ENCODE measurements at regions not wholly inside any gene's neighbourhood (a gene's known extent, or its start where the extent isn't known, plus 50 kb on each side); places are given as distances from the start of the nearest gene placed in this dataset.
A peak's percentile ranks its signal among the peaks of the same experiment; 100 is the strongest.
"Not testable (repeated sequence)": the region's sequence is repeated elsewhere in the genome, so short reads cannot be mapped to it uniquely, and the experiment has no call there.

GRCh38 chr6:43934803-43935602 lies 165.0 kb downstream of the VEGFA start:
- no peak for DNase-seq (ENCODE audit: low spot score)

GRCh38 chr6:43934183-43934802 lies 164.3 kb downstream of the VEGFA start:
- DNase-seq (ENCODE audit: low spot score): no peak

GRCh38 chr6:43933148-43933885 lies 163.3 kb downstream of the VEGFA start:
- DNase-seq (ENCODE audit: low spot score): no peak

GRCh38 chr6:43932259-43933147 lies 162.5 kb downstream of the VEGFA start:
- DNase-seq (ENCODE audit: low spot score): no peak

GRCh38 chr6:43931201-43931600 lies 161.2 kb downstream of the VEGFA start:
- DNase-seq (ENCODE audit: low spot score): no peak

GRCh38 chr6:43930440-43931154 lies 160.6 kb downstream of the VEGFA start:
- DNase-seq (ENCODE audit: low spot score): no peak

GRCh38 chr6:43929511-43929910 lies 159.5 kb downstream of the VEGFA start:
- DNase-seq (ENCODE audit: low spot score): no peak

GRCh38 chr6:43927532-43928210 lies 157.7 kb downstream of the VEGFA start:
- no peak for DNase-seq (ENCODE audit: low spot score)

- DNase-seq (ENCODE audit: low spot score): no peak
Measured at GRCh38 chr6:43926634-43927531, 156.9 kb downstream of the VEGFA start.

GRCh38 chr6:43925636-43926139 lies 155.7 kb downstream of the VEGFA start:
- not testable (repeated sequence) for DNase-seq (ENCODE audit: low spot score)

GRCh38 chr6:43924222-43924702 lies 154.3 kb downstream of the VEGFA start:
- DNase-seq (ENCODE audit: low spot score): peak; percentile 33

- no peak for DNase-seq (ENCODE audit: low spot score)
Measured at GRCh38 chr6:43923376-43924221, 153.6 kb downstream of the VEGFA start.

- no peak for DNase-seq (ENCODE audit: low spot score)
Measured at GRCh38 chr6:43922426-43923375, 152.7 kb downstream of the VEGFA start.

GRCh38 chr6:43921548-43922425 lies 151.8 kb downstream of the VEGFA start:
- DNase-seq (ENCODE audit: low spot score): no peak

- DNase-seq (ENCODE audit: low spot score): no peak
Measured at GRCh38 chr6:43921039-43921438, 151.0 kb downstream of the VEGFA start.

GRCh38 chr6:43919774-43920173 lies 149.8 kb downstream of the VEGFA start:
- DNase-seq (ENCODE audit: low spot score): no peak
